Occipital lobe (tissue), 1 donor: ENCODE measurements at regions not wholly inside any gene's neighbourhood (a gene's known extent, or its start where the extent isn't known, plus 50 kb on each side); places are given as distances from the start of the nearest gene placed in this dataset.

Experiments used
- DNase-seq: peaks from one replicate; lab custom pipeline; 2025; lab: John Stamatoyannopoulos, UW

GRCh38 chr15:85889956-85890619 is 95.4 kb upstream of the KLHL25 start:
- no peak for DNase-seq

GRCh38 chr15:85890620-85890980 is 95.9 kb upstream of the KLHL25 start:
- DNase-seq: no peak

- DNase-seq: no peak
Observed at GRCh38 chr15:85891470-85891869, 96.7 kb upstream of the KLHL25 start.

GRCh38 chr15:85892232-85892631 is 97.5 kb upstream of the KLHL25 start:
- DNase-seq: no peak

GRCh38 chr15:85897207-85897894 is 102.6 kb upstream of the KLHL25 start:
- no peak for DNase-seq

- DNase-seq: no peak
Observed at GRCh38 chr15:85897895-85898717, 103.4 kb upstream of the KLHL25 start.

- DNase-seq: no peak
Observed at GRCh38 chr15:85899927-85900326, 105.2 kb upstream of the KLHL25 start.

GRCh38 chr15:85905751-85906450 is 111.2 kb upstream of the KLHL25 start:
- DNase-seq: no peak

- DNase-seq: no peak
Observed at GRCh38 chr15:85906640-85907039, 111.9 kb upstream of the KLHL25 start.

- no peak for DNase-seq
Observed at GRCh38 chr15:85910834-85911233, 116.1 kb upstream of the KLHL25 start.

GRCh38 chr15:85913461-85913860 is 118.7 kb upstream of the KLHL25 start:
- no peak for DNase-seq

- no peak for DNase-seq
Observed at GRCh38 chr15:85920956-85921355, 126.2 kb upstream of the KLHL25 start.

- DNase-seq: no peak
Observed at GRCh38 chr15:85924088-85924487, 129.4 kb upstream of the KLHL25 start.

GRCh38 chr15:85925649-85926237 is 131.0 kb upstream of the KLHL25 start:
- DNase-seq: no peak

GRCh38 chr15:85926834-85927233 is 132.1 kb upstream of the KLHL25 start:
- no peak for DNase-seq

- DNase-seq: no peak
Observed at GRCh38 chr15:85927931-85928537, 133.3 kb upstream of the KLHL25 start.

GRCh38 chr15:85929786-85930185 is 135.1 kb upstream of the KLHL25 start:
- DNase-seq: no peak

GRCh38 chr15:85932391-85932790 is 137.7 kb upstream of the KLHL25 start:
- DNase-seq: no peak

GRCh38 chr15:85934691-85935090 is 140.0 kb upstream of the KLHL25 start:
- DNase-seq: no peak

- DNase-seq: no peak
Observed at GRCh38 chr15:85935182-85935581, 140.5 kb upstream of the KLHL25 start.

- no peak for DNase-seq
Observed at GRCh38 chr15:85937661-85938060, 142.0 kb upstream of the AGBL1 start.
